GM18868 (cell line): ENCODE measurements at regions not wholly inside any gene's neighbourhood (a gene's known extent, or its start where the extent isn't known, plus 50 kb on each side); places are given as distances from the start of the nearest gene placed in this dataset.
"Not testable (repeated sequence)": the region's sequence is repeated elsewhere in the genome, so short reads cannot be mapped to it uniquely, and the experiment has no call there.

Experiments
- ATAC-seq: cut with Tn5 transposase; IDR thresholded peaks from one replicate; pipeline ENCODE4 v1.9.1; 2021; ENCODE audit warnings: mild to moderate bottlenecking, moderate library complexity; ENCODE audit not compliant: unreplicated experiment

DNA sequence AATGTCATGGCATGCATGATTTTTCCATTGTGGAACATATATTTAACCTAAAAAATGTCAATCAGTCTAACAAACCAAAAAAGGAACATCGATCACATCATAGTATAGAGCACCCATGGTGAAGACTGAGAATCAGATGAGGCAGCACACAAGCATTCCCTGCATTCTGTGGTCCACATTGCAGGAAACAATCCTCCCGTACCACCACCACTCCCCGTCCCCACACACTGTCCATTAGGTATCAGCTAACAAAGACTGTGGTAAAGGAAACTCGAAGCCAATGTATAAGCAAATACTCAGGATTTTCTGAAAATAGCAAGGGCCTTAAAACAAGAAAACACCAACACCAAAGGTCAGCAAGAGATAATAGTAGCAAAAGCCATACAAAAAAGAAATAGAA, 1104.4 kb upstream of the SEMA6A start:
- no peak for ATAC-seq

DNA sequence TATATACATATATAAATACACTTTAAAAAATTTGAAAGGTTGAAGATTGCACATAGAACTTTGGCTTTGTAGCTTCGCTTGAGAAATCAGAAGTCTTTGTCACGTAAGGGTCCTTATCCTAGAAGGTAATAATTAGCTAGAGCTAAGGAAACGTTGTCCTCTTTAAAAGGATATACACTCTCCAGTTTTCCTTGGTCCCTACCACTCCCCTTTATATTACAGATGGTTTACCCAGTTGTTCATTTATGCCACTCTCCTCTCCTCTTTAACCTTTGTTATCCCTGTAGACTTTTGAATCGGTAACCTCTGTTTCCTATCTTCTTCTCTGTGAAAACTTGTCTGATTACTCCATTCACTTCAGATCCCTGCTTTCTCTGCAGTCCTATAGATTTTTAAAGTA, 1101.0 kb upstream of the SEMA6A start:
- no peak for ATAC-seq

DNA sequence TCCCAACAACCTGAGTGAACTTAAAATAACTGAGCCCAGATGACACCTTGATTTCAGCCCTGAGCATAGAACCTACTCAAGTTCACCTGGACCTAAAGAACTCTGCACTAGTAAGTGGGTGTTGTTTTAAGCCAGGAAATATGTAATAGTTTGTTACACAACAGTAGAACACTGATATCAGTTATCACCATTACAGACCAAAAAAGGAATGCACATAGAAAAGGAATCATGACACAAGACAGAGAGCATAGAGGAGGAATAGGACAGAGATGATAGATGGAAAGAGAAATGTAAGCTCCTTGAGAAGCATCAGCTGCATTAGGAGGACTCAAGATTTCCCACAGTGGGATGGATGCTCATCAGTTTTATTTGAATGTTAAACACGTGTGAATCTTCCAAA, 1096.9 kb upstream of the SEMA6A start:
- no peak for ATAC-seq

DNA sequence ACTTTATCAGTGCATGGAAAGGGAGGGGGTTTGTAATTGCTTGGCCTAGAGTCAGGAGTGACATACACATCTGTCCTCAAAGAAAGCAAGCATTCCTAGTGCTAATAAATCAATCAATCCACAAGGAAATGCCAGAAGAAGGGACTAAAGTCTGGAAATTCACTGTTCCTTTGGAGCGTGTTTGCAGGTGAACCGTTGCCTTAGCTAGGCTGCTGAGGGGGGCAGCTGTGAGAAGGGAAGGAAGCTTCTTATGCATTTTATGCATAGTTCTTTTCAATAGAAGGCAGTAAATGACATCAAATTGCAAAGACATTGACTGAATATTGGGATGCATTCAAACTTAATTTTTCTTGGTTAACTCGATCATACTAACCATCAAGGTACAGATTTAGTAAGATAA, 1092.5 kb upstream of the SEMA6A start:
- ATAC-seq, result no peak

DNA sequence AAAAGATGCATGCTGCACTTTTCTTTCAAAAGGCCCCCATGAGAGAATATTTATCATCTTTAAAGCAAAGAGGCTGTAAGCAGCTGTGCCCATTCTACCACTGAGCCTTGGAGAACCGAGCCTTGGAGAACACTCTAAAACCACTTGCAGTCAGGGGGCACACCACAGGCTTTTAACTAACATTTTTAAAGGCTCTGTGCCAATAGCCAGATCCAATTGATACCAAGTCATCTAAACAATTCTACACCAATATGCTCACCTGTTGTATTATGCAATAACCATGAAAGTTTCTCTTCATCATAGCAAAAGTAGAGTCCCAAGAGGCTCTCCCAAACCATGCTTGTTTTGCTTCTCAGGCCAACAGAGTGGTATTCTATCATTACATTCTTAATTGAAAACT, 1090.5 kb upstream of the SEMA6A start:
- no peak for ATAC-seq

DNA sequence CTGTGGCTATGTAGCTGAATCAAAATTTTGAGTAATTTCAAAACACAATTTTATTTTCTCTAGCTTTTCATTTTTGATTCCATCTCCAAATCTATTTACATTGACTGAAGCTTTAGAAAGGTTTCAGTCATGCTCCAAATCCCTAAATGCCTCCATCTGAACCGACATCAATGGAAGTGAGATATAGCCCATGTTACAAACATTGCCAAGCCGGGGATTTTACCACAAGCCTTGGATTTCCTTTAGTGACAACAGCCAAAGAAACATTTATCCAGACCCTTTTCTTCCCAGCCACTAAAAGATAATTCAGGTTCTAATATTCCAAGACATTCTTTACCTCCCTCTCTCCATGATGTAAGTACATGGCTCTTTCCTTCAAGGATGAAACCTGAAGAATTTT, 1087.7 kb upstream of the SEMA6A start:
- no peak for ATAC-seq

DNA sequence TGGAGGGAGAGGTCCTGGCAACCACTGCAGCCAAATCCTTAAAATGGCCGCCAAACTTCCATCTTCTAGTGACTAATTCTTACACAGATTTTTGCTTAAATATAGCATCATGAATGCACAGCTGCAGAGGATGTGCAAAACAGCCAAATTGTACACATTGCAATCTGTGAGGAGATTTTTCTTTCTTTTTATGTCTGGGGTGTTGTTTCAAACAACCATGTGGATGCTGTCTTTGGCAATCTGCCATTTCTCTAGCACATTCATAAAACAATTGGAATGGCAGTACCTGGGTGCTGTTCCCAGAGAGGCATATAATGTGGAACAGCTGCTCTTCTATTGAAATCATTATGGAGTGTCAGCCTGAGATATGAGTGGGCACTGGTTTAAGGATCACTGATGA, 1082.9 kb upstream of the SEMA6A start:
- ATAC-seq, result no peak

DNA sequence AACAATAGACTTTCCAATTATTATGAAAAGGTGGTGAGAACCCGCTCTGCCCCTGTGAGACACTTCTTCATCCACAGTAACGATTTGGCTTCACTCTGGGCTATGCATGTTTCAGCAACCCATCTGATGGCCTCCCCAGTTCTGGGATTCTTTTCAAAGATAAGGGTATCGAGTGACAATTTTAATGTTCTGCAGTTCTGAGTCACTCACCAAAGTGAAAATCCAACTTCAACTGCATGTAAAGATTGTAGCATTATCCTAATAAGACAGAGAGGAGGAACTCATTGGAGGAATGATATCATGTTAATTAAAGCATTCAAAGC, 1078.3 kb upstream of the SEMA6A start:
- no peak for ATAC-seq

DNA sequence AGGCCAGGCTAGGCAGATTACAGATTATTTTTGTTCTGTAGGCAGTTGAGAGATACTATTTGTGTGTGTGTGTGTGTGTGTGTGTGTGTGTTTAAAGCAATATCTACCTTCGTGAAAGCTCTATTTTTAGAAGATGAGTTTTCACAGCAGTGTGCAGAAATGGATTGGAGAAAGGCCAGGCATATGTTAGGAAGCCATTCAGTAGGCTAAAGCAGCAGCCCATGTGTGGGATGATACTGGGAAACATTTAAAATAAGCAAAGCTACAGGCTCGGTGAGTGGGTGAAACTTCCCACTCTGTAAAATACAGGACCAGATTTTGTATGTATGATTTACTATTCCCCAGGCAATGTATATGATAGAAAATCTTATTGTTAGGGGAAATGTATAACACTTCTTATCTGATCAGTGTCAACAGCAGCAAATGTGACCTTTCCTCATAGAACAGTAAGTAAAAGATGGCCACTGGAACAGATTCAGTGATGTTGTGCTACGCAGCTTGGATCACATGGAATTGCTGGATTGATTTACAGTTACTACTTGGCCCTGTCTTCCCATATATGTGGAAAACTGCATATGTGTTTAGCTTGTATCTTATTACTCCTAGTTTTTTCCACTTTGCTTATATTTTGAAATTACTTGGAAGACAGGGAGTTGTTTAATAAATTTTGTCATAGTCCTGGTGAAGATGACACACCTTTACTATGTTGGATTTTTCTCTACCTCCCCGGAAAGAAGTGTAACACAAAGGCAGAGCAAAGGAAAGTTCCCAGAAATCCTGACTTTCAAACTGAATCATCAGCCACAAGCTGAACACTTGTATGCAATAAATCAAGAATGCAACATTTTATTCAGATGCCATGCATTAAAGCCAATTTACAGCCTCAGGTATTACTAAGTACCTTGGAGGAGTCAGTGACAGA, 1077.7 kb upstream of the SEMA6A start:
- ATAC-seq, result no peak

DNA sequence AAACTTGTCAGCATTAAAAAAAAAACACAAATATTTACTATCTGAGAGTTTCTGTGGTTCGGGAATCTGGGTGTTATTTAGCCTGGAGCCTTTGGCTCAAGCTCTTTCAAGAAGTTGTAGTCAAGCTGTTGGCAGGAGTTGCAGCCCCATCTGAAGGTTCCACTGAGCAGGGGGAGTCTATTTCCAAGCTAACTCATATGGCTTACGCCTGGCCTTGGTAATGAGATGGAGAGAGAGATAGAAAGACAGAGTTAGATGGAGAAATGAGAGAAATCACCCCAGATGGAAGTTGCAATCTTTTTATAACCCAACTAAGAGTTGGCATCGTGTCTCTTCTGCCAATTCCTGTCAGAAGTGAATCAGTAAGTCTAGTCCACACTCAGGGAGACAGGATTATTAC, 1075.2 kb upstream of the SEMA6A start:
- no peak for ATAC-seq

DNA sequence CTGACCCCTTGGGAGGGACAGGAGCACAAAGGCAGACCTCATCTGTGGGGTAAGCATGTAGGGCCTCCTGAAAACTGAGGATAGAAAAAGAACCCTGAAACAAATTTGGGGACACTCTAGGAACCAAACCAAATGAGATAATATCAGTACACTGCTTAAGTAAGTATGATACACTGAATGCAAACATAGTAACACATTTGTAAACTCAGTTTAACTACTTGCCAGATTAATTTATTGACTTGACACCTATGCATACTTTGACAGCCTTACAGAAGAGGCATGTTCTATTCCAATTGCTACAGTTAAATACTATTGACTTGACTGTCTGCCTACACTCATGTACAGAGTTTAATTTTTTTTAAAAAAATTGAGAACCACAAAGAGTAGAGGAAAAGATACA, 1070.8 kb upstream of the SEMA6A start:
- no peak for ATAC-seq

DNA sequence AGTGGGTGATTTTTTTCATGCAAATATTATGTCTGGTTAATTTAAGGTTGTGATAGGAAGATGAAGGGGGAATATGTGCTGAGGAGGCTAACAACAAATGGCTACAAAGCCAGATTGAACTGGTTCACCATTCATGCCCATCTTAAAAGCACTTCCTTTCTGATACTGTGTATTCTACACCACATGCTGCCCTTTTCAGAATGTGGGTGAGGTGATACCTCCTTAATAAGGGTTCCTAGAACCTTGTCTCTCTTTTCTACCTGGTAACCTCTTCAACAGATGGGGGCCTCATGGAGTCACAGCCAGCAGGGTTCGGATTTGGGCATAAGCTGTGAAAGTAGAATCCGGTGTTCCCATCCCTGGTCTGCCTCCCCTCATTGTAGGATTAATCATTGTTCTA, 1064.0 kb upstream of the SEMA6A start:
- ATAC-seq, result no peak

DNA sequence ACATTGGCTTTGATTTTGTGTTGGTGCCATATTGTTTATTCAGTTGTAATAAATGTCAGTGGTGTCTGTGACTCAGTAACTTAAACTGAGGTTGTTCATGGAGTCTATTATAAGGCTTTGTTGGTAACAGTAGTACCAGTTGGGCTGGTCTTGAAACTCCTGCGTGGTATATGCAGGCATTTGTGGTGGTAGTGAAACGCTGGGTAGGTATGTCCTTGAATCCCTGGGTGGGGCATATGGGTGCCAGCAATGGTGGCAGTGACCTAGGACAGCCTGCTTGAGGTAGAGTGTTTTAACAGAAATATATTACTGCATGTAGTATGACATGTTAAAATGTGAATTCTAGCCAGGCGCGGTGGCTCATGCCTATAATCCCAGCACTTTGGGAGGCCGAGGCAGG, 1058.5 kb upstream of the SEMA6A start:
- ATAC-seq, result no peak

DNA sequence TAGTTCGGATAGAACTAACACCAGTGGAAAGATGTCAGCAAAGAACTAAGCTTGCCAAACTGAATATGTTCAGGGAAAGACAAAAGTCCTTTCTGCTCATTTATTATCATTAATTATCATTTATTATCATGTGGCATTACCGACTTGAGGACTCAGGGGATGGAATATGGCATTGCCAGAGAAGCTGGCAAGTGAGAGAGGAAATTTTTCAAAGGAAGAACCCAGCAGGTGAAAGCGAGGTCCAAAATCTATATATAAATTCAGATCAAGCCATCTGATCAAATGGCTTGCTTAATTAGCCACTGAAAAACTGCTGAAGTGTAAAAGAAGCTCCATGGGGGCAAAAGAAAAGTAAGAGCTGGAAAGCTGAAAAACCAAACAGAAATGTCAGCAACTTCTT, 1049.6 kb upstream of the SEMA6A start:
- no peak for ATAC-seq

DNA sequence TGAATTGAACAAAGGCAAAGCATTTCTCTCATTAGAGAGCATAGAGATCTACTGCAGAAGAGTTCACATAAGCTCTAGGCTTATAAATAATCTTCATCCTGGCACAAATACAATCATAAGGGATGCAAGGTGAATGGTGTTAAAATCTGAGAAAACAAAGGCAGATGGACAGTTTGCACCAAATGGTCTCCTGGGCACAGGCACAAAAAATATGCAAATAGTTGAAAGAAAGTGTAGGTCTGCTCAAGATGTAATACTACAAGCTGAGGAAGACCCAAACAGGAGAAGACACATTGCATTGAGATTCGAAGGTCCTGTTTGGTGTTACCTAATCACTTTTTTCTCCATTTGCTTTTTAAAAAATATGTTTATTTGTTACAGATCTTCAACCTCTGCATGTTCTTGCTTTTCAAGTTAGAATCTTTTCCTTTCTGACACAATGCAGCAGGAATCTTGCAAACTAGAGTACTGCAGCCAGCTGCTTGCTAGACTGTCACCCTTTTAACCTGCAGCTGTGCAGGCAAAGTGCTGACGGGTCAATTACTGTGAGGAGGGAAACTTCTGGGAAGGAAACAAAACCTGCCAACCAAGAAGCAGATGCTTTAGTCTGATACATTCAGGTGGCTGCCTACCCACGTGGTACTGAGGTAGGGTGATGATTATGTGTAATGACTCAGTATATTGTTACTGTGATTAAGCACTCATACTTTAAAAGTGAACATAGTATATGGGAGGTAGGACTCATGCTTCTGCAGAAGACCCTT, 1048.6 kb upstream of the SEMA6A start:
- ATAC-seq, result no peak

DNA sequence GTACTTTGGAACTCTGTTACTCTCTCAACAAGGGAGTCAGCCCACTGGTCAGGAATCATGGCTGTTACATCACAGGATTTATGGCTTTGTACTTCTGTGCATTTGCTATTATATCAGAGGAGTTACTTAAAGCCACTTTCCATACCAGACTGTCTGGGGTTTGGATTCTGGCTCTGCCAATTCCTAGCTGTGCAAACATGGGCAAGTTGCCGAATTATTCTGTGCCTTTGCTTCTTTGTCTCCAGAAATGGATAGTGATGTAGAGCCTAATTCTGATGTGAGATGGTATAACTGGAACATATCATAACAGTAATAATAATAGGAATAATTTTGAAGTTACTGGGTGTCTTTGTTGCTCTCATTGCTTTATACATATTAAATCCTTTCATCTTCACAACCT, 1047.3 kb upstream of the SEMA6A start:
- no peak for ATAC-seq

DNA sequence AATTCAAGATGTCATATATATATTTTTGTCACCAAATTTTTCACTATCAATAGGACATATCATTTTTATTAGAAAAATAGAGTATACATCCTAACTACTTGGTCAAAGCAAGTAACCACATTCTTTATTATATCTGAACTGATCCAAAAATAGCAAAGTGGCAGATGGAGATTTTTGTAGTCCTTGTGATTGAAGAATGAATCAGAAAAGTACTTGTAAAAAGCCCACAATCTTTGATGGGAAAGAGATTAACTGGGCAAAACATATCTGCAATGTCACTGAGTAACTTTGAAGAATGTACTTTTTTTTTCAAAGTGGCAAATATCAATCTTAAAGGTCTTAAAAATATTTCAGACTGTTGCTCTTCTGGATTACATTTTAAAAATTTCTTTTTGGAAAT, 1040.6 kb upstream of the SEMA6A start:
- ATAC-seq, result no peak

DNA sequence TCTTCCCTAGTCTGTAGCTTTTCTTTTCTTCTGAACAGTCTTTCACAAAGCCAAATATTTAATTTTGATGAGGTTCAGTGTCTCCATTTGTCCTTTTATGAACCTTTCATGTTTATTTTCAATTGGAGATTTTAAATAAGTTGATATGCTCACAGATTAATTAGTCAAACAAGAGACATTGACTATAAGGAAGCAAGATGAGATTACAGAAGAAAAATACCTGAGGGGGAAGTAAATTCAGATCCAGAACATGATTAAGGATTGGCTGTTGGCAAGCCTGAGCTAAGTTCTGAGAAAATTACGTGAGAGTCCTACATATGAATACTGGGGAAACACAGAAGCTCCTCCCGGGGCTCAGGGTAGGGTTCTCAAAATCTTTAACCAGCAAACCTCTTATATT, 1039.8 kb upstream of the SEMA6A start:
- no peak for ATAC-seq

DNA sequence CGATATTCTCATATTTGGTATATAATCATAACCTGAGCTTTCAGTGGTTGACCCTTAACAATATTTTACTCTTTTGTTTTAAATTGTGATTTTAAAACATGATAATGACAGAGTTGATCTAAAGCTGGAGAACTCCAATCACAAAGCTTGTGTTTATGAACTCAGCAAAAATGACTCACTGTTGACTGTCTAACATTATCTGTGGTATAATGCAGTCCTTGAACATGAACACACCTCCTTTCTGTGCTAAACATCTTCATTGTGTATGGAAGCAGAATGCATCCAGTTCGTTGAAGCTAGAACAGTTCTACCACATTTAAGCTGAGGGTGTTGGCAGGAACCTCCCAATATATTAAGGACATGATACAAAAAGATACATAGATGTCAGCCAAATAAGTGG, 1030.2 kb upstream of the SEMA6A start:
- ATAC-seq, result no peak

DNA sequence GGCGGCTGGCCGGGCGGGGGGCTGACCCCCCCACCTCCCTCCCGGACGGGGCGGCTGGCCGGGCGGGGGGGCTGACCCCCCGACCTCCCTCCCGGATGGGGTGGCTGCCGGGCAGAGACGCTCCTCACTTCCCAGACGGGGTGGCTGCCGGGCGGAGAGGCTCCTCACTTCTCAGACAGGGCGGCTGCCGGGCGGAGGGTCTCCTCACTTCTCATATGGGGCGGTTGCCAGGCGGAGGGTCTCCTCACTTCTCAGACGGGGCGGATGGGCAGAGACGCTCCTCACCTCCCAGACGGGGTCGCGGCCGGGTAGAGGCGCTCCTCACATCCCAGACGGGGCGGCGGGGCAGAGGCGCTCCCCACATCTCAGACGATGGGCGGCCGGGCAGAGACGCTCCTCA, 1025.2 kb upstream of the SEMA6A start:
- not testable (repeated sequence) for ATAC-seq

DNA sequence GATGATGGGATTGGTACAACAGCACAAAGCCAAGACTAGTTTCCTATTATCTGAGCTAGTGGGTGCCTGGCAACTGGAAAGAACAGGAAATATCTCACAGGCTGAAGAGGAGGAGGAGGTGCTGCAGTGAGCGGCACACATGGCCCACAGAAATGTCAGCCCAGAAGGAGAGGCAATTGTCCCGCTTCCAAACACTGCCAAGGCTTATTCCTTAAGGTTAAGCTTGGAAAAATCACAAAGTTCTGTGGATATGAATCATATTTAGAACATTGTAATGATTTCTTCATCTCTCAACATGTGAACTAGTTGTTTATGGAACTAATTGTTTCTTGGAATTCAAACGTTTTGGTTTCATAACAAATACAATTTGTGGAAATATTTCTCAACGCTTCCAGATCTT, 1019.5 kb upstream of the SEMA6A start:
- no peak for ATAC-seq

DNA sequence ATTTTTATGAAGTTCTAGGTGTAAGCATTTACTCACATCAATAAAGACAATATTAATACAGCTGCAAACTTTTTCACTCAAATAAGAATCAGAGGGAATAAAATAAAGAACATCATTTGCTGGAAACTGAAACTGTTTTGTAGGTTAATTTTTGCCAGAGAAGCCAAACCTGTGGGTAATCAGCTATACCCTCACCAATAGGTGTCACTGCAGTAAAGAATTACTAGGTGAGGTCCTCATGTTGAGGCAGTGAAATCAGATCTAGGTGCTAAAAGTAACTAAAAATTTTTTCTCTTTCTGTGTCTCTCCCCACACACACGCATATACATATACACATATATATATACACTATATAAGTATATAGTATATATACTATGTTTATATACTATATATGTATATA, 1016.3 kb upstream of the SEMA6A start:
- peak; percentile 78 for ATAC-seq
